WTC11 (cell line): ENCODE measurements at regions not wholly inside any gene's neighbourhood (a gene's known extent, or its start where the extent isn't known, plus 50 kb on each side); places are given as distances from the start of the nearest gene placed in this dataset.

Experiments used
- ATAC-seq: fragments of 200-7000 bp; cut with Tn5 transposase; 2 replicates; pipeline ENCODE4 v1.10.0; 2021; ENCODE audit warnings: mild to moderate bottlenecking, moderate library complexity
- CTCF ChIA-PET: fragments of 300-600 bp; sonication (Branson Sonifier 250); formaldehyde crosslinking; loops from one replicate; lab custom pipeline; 2021; ENCODE audit warnings: antibody characterized with exemption; lab: Charles Lee
- POLR2A ChIA-PET: fragments of 350-600 bp; sonication (Branson Sonifier 250); formaldehyde crosslinking; loops from one replicate; lab custom pipeline; 2021; ENCODE audit warnings: antibody characterized with exemption; lab: Charles Lee
- DNase-seq: peaks from one replicate; pipeline ENCODE4 v3.0.0; 2021; ENCODE audit warnings: low spot score
- H3K27ac Mint-ChIP-seq: 2 replicates; pipeline ENCODE4 v1.8.0; 2021; ENCODE audit warnings: mixed read lengths
- H3K27me3 Mint-ChIP-seq: 2 replicates; pipeline ENCODE4 v1.8.0; 2021; ENCODE audit warnings: low read depth, mild to moderate bottlenecking, moderate library complexity, mixed read lengths
- H3K36me3 Mint-ChIP-seq: 2 replicates; pipeline ENCODE4 v1.8.0; 2021; ENCODE audit warnings: mixed read lengths
- H3K4me1 Mint-ChIP-seq: 2 replicates; pipeline ENCODE4 v1.8.0; 2022; ENCODE audit warnings: mixed read lengths
- H3K4me3 Mint-ChIP-seq: 2 replicates; pipeline ENCODE4 v1.8.0; 2021; ENCODE audit warnings: mild to moderate bottlenecking, moderate library complexity, mixed read lengths
- H3K9me3 Mint-ChIP-seq: 2 replicates; pipeline ENCODE4 v1.8.0; 2021; ENCODE audit warnings: mixed read lengths
- AFF4 ChIP-seq: sonication (generic); formaldehyde crosslinking; IDR thresholded peaks from 2 replicates; pipeline ENCODE4 v1.8.1; 2023; ENCODE audit warnings: mild to moderate bottlenecking, missing genetic modification reagents, borderline replicate concordance
- ATF2 ChIP-seq: sonication (generic); formaldehyde crosslinking; IDR thresholded peaks from 2 replicates; pipeline ENCODE4 v1.8.1; 2022; ENCODE audit warnings: low read depth, missing genetic modification reagents, borderline replicate concordance
- CDX4 ChIP-seq: fragments of 250-450 bp; sonication (Bioruptor Pico); IDR thresholded peaks from 2 replicates; pipeline ENCODE4 v1.9.0; 2021; ENCODE audit warnings: moderate library complexity, mild to moderate bottlenecking, inconsistent platforms, borderline replicate concordance
- EMX1 ChIP-seq: fragments of 250-450 bp; sonication (Bioruptor Pico); IDR thresholded peaks from 2 replicates; pipeline ENCODE4 v1.8.0; 2021; ENCODE audit warnings: mild to moderate bottlenecking
- NFATC4 ChIP-seq: fragments of 250-450 bp; sonication (Bioruptor Pico); IDR thresholded peaks from 2 replicates; pipeline ENCODE4 v1.9.0; 2021; ENCODE audit warnings: mild to moderate bottlenecking
- PRDM15 ChIP-seq: sonication (generic); formaldehyde crosslinking; IDR thresholded peaks from 2 replicates; pipeline ENCODE4 v1.8.0; 2022; ENCODE audit warnings: missing genetic modification reagents
- RELA ChIP-seq: sonication (generic); formaldehyde crosslinking; IDR thresholded peaks from 2 replicates; pipeline ENCODE4 v1.8.1; 2022; ENCODE audit warnings: missing genetic modification reagents, mild to moderate bottlenecking, borderline replicate concordance
- SP1 ChIP-seq: sonication (generic); formaldehyde crosslinking; conservative IDR thresholded peaks from 2 replicates; pipeline ENCODE4 v1.8.1; 2022; ENCODE audit warnings: missing genetic modification reagents
- ZBTB21 ChIP-seq: sonication (generic); formaldehyde crosslinking; IDR thresholded peaks from 2 replicates; pipeline ENCODE4 v1.8.1; 2023; ENCODE audit warnings: mild to moderate bottlenecking, missing genetic modification reagents, borderline replicate concordance
- ZNF263 ChIP-seq: sonication (generic); formaldehyde crosslinking; IDR thresholded peaks from 2 replicates; pipeline ENCODE4 v1.8.1; 2022; ENCODE audit warnings: low read depth, mild to moderate bottlenecking, moderate library complexity, missing genetic modification reagents
- ZNF423 ChIP-seq: fragments of 250-450 bp; sonication (Bioruptor Pico); IDR thresholded peaks from 2 replicates; pipeline ENCODE4 v2.1.2; 2022; ENCODE audit warnings: mild to moderate bottlenecking, moderate library complexity
- TF ChIP-seq, protein P1 (sequence below): sonication (generic); formaldehyde crosslinking; IDR thresholded peaks from 2 replicates; pipeline ENCODE4 v1.8.0; 2022; ENCODE audit warnings: mild to moderate bottlenecking, missing genetic modification reagents
- TF ChIP-seq, protein P2 (sequence below): sonication (generic); formaldehyde crosslinking; IDR thresholded peaks from 2 replicates; pipeline ENCODE4 v1.8.1; 2023; ENCODE audit warnings: mild to moderate bottlenecking, moderate library complexity, missing genetic modification reagents
- TF ChIP-seq, protein P3 (sequence below): sonication (generic); formaldehyde crosslinking; IDR thresholded peaks from 2 replicates; pipeline ENCODE4 v1.8.1; 2022; ENCODE audit warnings: mild to moderate bottlenecking, moderate library complexity, missing genetic modification reagents
- TF ChIP-seq, protein P4 (sequence below): fragments of 250-450 bp; sonication (Bioruptor Pico); IDR thresholded peaks from 2 replicates; pipeline ENCODE4 v2.1.2; 2022; ENCODE audit warnings: mild to moderate bottlenecking, moderate library complexity
- TF ChIP-seq, protein P5 (sequence below): sonication (generic); formaldehyde crosslinking; IDR thresholded peaks from 2 replicates; pipeline ENCODE4 v1.8.1; 2023; ENCODE audit warnings: mild to moderate bottlenecking, missing genetic modification reagents, moderate library complexity

- no peak overlapping the region for H3K27ac Mint-ChIP-seq
- no peak overlapping the region for H3K4me3 Mint-ChIP-seq
- no peaks in the 10 kb centered on the region for H3K27me3 Mint-ChIP-seq
- DNase-seq, result no peak
- H3K9me3 Mint-ChIP-seq, result no peaks in the 10 kb centered on the region
- TF ChIP-seq AFF4 (CRISPR knock-in tag) (no peak), SP1 (CRISPR knock-in tag) (no peak), CDX4 (CRISPR knock-in tag) (no peak), EMX1 (CRISPR knock-in tag) (no peak), ZNF263 (no peak), ZBTB21 (CRISPR knock-in tag) (no peak), ZNF423 (no peak), ATF2 (CRISPR knock-in tag) (no peak), RELA (CRISPR knock-in tag) (no peak), NFATC4 (CRISPR knock-in tag) (no peak), PRDM15 (CRISPR knock-in tag) (no peak)
- TF ChIP-seq, protein P1, sequence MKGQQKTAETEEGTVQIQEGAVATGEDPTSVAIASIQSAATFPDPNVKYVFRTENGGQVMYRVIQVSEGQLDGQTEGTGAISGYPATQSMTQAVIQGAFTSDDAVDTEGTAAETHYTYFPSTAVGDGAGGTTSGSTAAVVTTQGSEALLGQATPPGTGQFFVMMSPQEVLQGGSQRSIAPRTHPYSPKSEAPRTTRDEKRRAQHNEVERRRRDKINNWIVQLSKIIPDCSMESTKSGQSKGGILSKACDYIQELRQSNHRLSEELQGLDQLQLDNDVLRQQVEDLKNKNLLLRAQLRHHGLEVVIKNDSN (CRISPR knock-in tag), result no peak
- TF ChIP-seq, protein P2, sequence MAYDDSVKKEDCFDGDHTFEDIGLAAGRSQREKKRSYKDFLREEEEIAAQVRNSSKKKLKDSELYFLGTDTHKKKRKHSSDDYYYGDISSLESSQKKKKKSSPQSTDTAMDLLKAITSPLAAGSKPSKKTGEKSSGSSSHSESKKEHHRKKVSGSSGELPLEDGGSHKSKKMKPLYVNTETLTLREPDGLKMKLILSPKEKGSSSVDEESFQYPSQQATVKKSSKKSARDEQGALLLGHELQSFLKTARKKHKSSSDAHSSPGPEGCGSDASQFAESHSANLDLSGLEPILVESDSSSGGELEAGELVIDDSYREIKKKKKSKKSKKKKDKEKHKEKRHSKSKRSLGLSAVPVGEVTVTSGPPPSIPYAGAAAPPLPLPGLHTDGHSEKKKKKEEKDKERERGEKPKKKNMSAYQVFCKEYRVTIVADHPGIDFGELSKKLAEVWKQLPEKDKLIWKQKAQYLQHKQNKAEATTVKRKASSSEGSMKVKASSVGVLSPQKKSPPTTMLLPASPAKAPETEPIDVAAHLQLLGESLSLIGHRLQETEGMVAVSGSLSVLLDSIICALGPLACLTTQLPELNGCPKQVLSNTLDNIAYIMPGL (CRISPR knock-in tag), result no peak
- TF ChIP-seq, protein P3, sequence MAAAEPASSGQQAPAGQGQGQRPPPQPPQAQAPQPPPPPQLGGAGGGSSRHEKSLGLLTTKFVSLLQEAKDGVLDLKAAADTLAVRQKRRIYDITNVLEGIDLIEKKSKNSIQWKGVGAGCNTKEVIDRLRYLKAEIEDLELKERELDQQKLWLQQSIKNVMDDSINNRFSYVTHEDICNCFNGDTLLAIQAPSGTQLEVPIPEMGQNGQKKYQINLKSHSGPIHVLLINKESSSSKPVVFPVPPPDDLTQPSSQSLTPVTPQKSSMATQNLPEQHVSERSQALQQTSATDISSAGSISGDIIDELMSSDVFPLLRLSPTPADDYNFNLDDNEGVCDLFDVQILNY, result no peak
- TF ChIP-seq, protein P4, sequence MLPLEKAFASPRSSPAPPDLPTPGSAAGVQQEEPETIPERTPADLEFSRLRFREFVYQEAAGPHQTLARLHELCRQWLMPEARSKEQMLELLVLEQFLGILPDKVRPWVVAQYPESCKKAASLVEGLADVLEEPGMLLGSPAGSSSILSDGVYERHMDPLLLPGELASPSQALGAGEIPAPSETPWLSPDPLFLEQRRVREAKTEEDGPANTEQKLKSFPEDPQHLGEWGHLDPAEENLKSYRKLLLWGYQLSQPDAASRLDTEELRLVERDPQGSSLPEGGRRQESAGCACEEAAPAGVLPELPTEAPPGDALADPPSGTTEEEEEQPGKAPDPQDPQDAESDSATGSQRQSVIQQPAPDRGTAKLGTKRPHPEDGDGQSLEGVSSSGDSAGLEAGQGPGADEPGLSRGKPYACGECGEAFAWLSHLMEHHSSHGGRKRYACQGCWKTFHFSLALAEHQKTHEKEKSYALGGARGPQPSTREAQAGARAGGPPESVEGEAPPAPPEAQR (CRISPR knock-in tag), result no peak
- TF ChIP-seq, protein P5, sequence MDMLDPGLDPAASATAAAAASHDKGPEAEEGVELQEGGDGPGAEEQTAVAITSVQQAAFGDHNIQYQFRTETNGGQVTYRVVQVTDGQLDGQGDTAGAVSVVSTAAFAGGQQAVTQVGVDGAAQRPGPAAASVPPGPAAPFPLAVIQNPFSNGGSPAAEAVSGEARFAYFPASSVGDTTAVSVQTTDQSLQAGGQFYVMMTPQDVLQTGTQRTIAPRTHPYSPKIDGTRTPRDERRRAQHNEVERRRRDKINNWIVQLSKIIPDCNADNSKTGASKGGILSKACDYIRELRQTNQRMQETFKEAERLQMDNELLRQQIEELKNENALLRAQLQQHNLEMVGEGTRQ (CRISPR knock-in tag), result no peak
- TF ChIP-seq, all 79 proteins: peak for 0
- H3K36me3 Mint-ChIP-seq, result no peaks in the 10 kb centered on the region
- no peak for ATAC-seq
- POLR2A ChIA-PET, result no interaction called here
- H3K4me1 Mint-ChIP-seq, result no peaks in the 10 kb centered on the region
- CTCF ChIA-PET, result no interaction called here
Measured at GRCh38 chr18:42534313-42534712, 579.3 kb downstream of the PIK3C3 start.
